Prostate gland (tissue), 2 donors: ENCODE measurements at regions not wholly inside any gene's neighbourhood (a gene's known extent, or its start where the extent isn't known, plus 50 kb on each side); places are given as distances from the start of the nearest gene placed in this dataset.
"Not testable (repeated sequence)": the region's sequence is repeated elsewhere in the genome, so short reads cannot be mapped to it uniquely, and the experiment has no call there.

ENCODE experiments used
- DNase-seq: peaks from one replicate; pipeline ENCODE4 v3.0.0-alpha.2; 2019; ENCODE audit warnings: low spot score
- H3K27ac ChIP-seq, 2 donors: fragments of 200-600 bp; sonication (generic); 2 replicates each; pipeline ENCODE4 v1.5.1; 2017 to 2019
- H3K27me3 ChIP-seq: fragments of 200-600 bp; sonication (generic); replicated peaks from 2 replicates; pipeline ENCODE4 v1.5.1; 2019; ENCODE audit not compliant: insufficient read depth
- H3K36me3 ChIP-seq, 2 donors: fragments of 200-600 bp; sonication (generic); 1 replicate in 1 of 2; 2 replicates in 1 of 2; pipeline versions ENCODE4 v1.5.1 to v1.8.1; 2017 to 2019
- H3K4me1 ChIP-seq: fragments of 200-600 bp; sonication (generic); replicated peaks from 2 replicates; pipeline ENCODE4 v1.5.1; 2019
- H3K4me3 ChIP-seq, 2 donors: fragments of 200-600 bp; sonication (generic); 2 replicates each; pipeline ENCODE4 v1.5.1; 2017 to 2019
- H3K9me3 ChIP-seq: fragments of 200-600 bp; sonication (generic); 2 replicates; pipeline ENCODE4 v1.5.1; 2017
- POLR2A ChIP-seq: fragments of 450-650 bp; IDR thresholded peaks from one replicate; pipeline ENCODE4 v1.6.1; 2016; ENCODE audit warnings: antibody characterized with exemption, mild to moderate bottlenecking
- POLR2AphosphoS5 ChIP-seq: sonication (generic); formaldehyde crosslinking; IDR thresholded peaks from one replicate; pipeline ENCODE4 v1.6.1; 2017; ENCODE audit warnings: antibody characterized with exemption
- WGBS: methylation state at CpG from one replicate; pipeline ENCODE4 v1.1.5; 2018; 5-methylcytosine and 5-hydroxymethylcytosine counted together
- intact Hi-C: fragments of 100-400 bp; cut with DNase I; formaldehyde crosslinking; loops from one replicate; pipeline ENCODE4 v1.14.2; 2022
- TF ChIP-seq, protein P1 (sequence below), 4 experiments: fragments of 200-600 bp in 2 of 4; fragments of 450-650 bp in 2 of 4; sonication (generic) in 2 of 4; IDR thresholded peaks; 1 replicate in 3 of 4; 2 replicates in 1 of 4; pipeline ENCODE4 v1.5.1; 2016 to 2019; ENCODE audit warnings: antibody characterized with exemption in 4 of 4, mild to moderate bottlenecking in 2 of 4, moderate library complexity in 2 of 4

DNA sequence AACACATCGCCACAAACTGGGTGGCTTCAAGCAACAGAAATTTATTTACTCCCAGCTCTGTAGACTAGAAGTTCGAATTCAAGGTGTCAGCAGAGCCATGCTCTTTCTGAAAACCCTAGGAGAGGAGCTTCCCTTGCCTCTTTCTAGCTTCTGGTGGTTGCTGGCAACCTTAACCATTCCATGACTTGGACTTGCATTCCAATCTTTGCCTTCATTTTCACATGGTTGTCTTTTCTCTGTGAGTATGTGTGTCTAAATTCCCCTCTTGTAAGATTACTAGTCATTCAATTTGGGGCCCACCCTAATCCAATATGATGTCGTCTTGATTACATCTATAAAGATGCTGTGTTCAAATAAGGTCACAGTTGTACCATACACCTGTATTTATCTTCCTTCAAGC, 65.9 kb upstream of the PRKG1 start:
- Histone ChIP-seq H3K27me3 (no peaks in the 10 kb centered on the region), H3K4me1 (no peaks in the 10 kb centered on the region), H3K9me3 (no peaks in the 10 kb centered on the region), H3K27ac (no peak overlapping the region), H3K4me3 (no peak overlapping the region), H3K36me3 (no peaks in the 10 kb centered on the region)
- TF ChIP-seq POLR2A = no peak
- WGBS = 83% methylated on average over 3 of the region's 3 CpGs
- DNase-seq = no peak
- intact Hi-C loops = loop anchor here (10.0 kb wide), 1 partner anchor 46 kb away; no protein-coding TSS in a partner anchor

DNA sequence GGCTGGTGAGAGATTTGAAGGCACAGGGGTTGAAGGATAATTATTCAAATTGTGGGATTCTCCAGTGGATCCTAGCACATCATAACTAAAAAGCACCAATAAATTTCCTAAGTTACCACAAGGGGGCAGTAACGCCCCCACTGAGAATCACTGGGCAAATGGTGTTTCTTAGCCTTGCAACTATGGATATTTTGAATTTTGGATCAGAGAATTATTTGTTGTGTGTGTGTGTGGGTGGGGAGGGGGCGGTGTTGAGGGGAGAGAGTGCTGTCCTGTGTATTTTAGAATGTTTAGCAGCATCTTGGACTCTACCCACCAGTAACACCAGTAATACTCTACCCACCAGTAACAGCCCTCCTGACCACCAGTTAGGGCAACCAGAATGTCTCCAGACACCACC, 63.3 kb upstream of the PRKG1 start:
- Histone ChIP-seq H3K4me3 (no peak overlapping the region), H3K27me3 (no peaks in the 10 kb centered on the region), H3K27ac (no peak overlapping the region), H3K36me3 (no peaks in the 10 kb centered on the region), H3K9me3 (no peaks in the 10 kb centered on the region), H3K4me1 (no peaks in the 10 kb centered on the region)
- TF ChIP-seq POLR2A = no peak
- no peak for TF ChIP-seq POLR2AphosphoS5
- TF ChIP-seq, protein P1, sequence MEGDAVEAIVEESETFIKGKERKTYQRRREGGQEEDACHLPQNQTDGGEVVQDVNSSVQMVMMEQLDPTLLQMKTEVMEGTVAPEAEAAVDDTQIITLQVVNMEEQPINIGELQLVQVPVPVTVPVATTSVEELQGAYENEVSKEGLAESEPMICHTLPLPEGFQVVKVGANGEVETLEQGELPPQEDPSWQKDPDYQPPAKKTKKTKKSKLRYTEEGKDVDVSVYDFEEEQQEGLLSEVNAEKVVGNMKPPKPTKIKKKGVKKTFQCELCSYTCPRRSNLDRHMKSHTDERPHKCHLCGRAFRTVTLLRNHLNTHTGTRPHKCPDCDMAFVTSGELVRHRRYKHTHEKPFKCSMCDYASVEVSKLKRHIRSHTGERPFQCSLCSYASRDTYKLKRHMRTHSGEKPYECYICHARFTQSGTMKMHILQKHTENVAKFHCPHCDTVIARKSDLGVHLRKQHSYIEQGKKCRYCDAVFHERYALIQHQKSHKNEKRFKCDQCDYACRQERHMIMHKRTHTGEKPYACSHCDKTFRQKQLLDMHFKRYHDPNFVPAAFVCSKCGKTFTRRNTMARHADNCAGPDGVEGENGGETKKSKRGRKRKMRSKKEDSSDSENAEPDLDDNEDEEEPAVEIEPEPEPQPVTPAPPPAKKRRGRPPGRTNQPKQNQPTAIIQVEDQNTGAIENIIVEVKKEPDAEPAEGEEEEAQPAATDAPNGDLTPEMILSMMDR (IDR thresholded peaks at IDR 0.05) = peak; percentile 40 to 76 (median 52)
- DNase-seq = no peak
- 17% methylated on average over 2 of the region's 2 CpGs for WGBS
- intact Hi-C loops = loop anchor here (5.0 to 10.0 kb wide), 2 partner anchors 414 to 1206 kb away; no protein-coding TSS in a partner anchor

DNA sequence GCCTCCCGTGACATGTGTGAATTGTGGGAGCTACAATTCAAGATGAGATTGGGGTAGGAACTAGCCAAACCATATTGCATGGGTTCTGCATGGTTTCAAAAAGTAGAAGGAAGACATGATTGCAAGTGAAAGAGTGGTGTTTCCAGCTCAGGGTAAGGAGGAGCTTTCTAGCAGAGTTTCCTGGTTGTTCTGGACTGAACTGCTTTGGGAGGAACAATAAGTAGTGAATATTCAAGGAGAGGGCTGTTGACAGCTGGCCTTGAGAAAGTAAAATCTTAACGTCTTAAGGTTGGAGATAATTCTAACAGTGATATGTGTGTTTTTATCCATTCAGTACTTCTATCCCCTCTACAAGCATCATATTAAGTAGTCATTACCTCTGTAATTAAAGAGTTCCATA, 62.2 kb upstream of the PRKG1 start:
- WGBS = 84% methylated on average over 2 of the region's 2 CpGs
- Histone ChIP-seq H3K27ac (no peak overlapping the region), H3K27me3 (no peaks in the 10 kb centered on the region), H3K36me3 (no peaks in the 10 kb centered on the region), H3K4me1 (no peaks in the 10 kb centered on the region), H3K9me3 (no peaks in the 10 kb centered on the region), H3K4me3 (no peak overlapping the region)
- TF ChIP-seq POLR2A (no peak), POLR2AphosphoS5 (no peak)
- TF ChIP-seq, protein P1 (IDR thresholded peaks at IDR 0.05) = no peak
- intact Hi-C loops = loop anchor here (5.0 to 10.0 kb wide), 2 partner anchors 413 to 1205 kb away; no protein-coding TSS in a partner anchor
- DNase-seq = no peak

DNA sequence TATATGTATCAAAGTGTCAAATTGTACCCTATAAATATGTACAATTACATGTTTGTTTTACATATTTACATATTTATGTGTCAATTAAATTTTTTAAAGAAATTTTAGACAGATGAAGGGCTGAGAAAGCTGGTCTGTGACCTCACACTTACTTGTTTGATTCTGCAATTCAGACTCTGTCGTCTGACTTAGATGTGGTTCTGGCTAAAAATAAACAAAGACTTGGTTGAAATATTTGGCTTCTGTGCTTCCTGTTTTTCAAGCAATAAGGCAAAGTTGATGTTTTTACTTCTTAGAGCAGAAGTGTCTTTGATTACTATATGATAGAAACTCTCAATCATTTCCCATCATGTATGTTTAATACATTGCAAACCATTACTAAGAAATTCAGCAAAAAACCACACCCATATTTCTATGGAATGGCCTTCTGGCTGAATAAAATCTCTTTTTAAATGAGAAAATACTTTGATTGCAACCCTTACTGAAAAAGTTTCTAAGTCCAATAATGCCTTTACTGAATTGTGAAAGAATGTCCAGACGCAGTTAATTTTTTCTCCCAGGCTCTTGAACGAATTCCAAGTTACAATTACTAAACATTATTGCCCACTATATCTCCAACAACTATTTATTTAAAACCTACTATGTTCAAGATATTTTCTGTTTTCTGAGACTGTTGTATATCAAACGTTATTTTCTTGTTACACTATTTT, 59.5 kb upstream of the PRKG1 start:
- Histone ChIP-seq H3K27me3 (no peaks in the 10 kb centered on the region), H3K27ac (no peak overlapping the region), H3K4me1 (no peaks in the 10 kb centered on the region), H3K9me3 (no peaks in the 10 kb centered on the region), H3K4me3 (no peak overlapping the region), H3K36me3 (no peaks in the 10 kb centered on the region)
- TF ChIP-seq, protein P1 (IDR thresholded peaks at IDR 0.05) = no peak
- TF ChIP-seq POLR2AphosphoS5 (no peak), POLR2A (no peak)
- intact Hi-C loops = loop anchor here (5.0 to 10.0 kb wide), 2 partner anchors 410 to 1202 kb away; no protein-coding TSS in a partner anchor
- 51% methylated on average over 4 of the region's 4 CpGs for WGBS
- no peak for DNase-seq

DNA sequence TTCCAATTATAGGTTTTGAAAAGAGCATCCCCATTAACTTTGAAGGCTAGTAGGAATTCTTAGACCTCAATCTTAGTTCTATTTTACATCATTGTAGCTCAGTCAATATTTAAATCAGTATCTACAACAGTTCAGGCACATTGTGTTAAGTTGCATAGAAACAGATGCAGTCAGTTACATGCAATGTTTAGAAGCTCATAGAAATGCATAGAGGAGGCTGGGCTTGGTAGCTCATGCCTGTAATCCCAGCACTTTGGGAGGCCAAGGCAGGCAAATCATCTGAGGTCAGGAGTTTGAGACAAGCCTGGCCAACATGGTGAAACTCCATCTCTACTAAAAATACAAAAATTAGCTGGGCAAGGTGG, 58.9 kb upstream of the PRKG1 start:
- intact Hi-C loops = loop anchor here (10.0 kb wide), 1 partner anchor 409 kb away; no protein-coding TSS in a partner anchor
- H3K27ac ChIP-seq, DNase-seq, H3K4me1 ChIP-seq, H3K4me3 ChIP-seq, H3K27me3 ChIP-seq, H3K36me3 ChIP-seq, H3K9me3 ChIP-seq: not testable (repeated sequence)

DNA sequence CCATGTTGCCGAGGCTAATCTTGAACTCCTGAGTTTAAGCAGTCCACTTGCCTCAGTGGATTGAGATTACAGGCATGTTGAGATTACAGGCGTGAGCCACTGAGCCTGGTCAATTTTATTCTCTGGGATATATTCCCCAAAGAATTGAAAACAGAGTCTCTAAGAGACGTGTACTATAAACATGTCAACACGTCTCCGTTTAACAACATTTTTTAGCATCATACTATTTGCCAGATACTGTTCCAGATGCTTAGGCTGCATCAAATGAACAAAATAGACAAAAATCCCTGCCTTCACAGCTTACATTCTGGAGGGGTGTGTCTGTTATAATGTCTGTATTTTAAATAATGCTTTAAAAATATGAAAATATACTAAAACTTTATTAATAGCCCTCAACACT, 54.1 kb upstream of the PRKG1 start:
- no peak for DNase-seq
- Histone ChIP-seq H3K36me3 (no peaks in the 10 kb centered on the region), H3K27me3 (no peaks in the 10 kb centered on the region), H3K27ac (no peak overlapping the region), H3K4me3 (no peak overlapping the region), H3K9me3 (no peaks in the 10 kb centered on the region), H3K4me1 (no peaks in the 10 kb centered on the region)
- 60% methylated on average over 5 of the region's 5 CpGs for WGBS
- intact Hi-C loops = no loop called here
- TF ChIP-seq, protein P1 (IDR thresholded peaks at IDR 0.05) = no peak
- TF ChIP-seq POLR2A (no peak), POLR2AphosphoS5 (no peak)
